NCI-H1694 (cell line): ENCODE measurements at regions not wholly inside any gene's neighbourhood (a gene's known extent, or its start where the extent isn't known, plus 50 kb on each side); places are given as distances from the start of the nearest gene placed in this dataset.

ENCODE experiments used
- DNase-seq: peaks from one replicate; lab custom pipeline; 2025; lab: John Stamatoyannopoulos, UW

- DNase-seq, result no peak
Measured at GRCh38 chr18:22544626-22545025, 126.9 kb upstream of the CTAGE1 start.

- DNase-seq, result no peak
Measured at GRCh38 chr18:22545066-22545760, 127.5 kb upstream of the CTAGE1 start.

GRCh38 chr18:22546905-22547570 is 129.3 kb upstream of the CTAGE1 start:
- DNase-seq, result no peak

GRCh38 chr18:22547807-22548561 is 130.3 kb upstream of the CTAGE1 start:
- DNase-seq, result no peak

- no peak for DNase-seq
Measured at GRCh38 chr18:22549260-22549937, 131.7 kb upstream of the CTAGE1 start.

- no peak for DNase-seq
Measured at GRCh38 chr18:22550366-22550765, 132.7 kb upstream of the CTAGE1 start.

- no peak for DNase-seq
Measured at GRCh38 chr18:22550861-22551260, 133.1 kb upstream of the CTAGE1 start.

- DNase-seq, result no peak
Measured at GRCh38 chr18:22551536-22552151, 133.9 kb upstream of the CTAGE1 start.

- no peak for DNase-seq
Measured at GRCh38 chr18:22552254-22552653, 134.5 kb upstream of the CTAGE1 start.

GRCh38 chr18:22552899-22553460 is 135.3 kb upstream of the CTAGE1 start:
- DNase-seq, result no peak

- DNase-seq, result no peak
Measured at GRCh38 chr18:22556222-22557167, 138.8 kb upstream of the CTAGE1 start.

- no peak for DNase-seq
Measured at GRCh38 chr18:22557168-22557941, 139.6 kb upstream of the CTAGE1 start.

GRCh38 chr18:22558945-22559385 is 141.2 kb upstream of the CTAGE1 start:
- DNase-seq, result no peak

GRCh38 chr18:22559414-22560274 is 141.9 kb upstream of the CTAGE1 start:
- DNase-seq, result no peak

- no peak for DNase-seq
Measured at GRCh38 chr18:22560275-22560610, 142.5 kb upstream of the CTAGE1 start.

- DNase-seq, result no peak
Measured at GRCh38 chr18:22560797-22561196, 143.1 kb upstream of the CTAGE1 start.

GRCh38 chr18:22563164-22563583 is 145.5 kb upstream of the CTAGE1 start:
- peak; percentile 8 for DNase-seq

- no peak for DNase-seq
Measured at GRCh38 chr18:22564036-22564435, 146.3 kb upstream of the CTAGE1 start.
